ENCODE measurements at regions not wholly inside any gene's neighbourhood (a gene's known extent, or its start where the extent isn't known, plus 50 kb on each side); places are given as distances from the start of the nearest gene placed in this dataset.

- Histone ChIP-seq H3K27ac (no peak overlapping the region), H3K27me3 (no peaks in the 10 kb centered on the region), H3K36me3 (replicated peaks; ENCODE audit: insufficient read depth, low read depth) (no peaks in the 10 kb centered on the region)
Measured at GRCh38 chr13:81207231-81207630, 866.3 kb upstream of the SPRY2 start.

DNA sequence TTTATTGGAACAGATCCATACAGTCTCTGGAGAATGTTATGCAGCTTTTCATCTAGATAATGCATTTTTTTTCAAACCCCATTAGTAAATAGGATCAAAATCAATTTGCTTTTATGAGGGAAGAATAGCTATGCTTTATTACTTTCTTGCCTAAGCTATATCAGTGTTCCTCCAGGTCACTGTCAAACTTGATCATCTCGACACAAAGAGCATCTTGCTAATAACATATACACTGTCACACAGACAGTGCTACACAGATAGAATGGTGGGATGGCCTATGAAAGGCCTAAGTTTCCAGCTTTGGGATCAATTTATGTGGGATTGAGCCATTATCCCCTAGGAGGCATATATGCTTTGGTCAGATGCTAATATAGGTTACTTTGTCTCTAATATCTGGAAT, 862.9 kb upstream of the SPRY2 start:
- H3K27ac ChIP-seq, result no peak overlapping the region
- no peak overlapping the region for H3K4me2 ChIP-seq
- H3K9me3 ChIP-seq (ENCODE audit: low read depth), result no peaks in the 10 kb centered on the region
- WGBS (ENCODE audit: low lambda C conversion rate, missing lambda C conversion rate), result 70% methylated on average over 1 of the region's 1 CpG
- H3K4me1 ChIP-seq (ENCODE audit: insufficient read depth), result no peaks in the 10 kb centered on the region
- H3K9me2 ChIP-seq (replicated peaks; ENCODE audit: insufficient read depth), result no peaks in the 10 kb centered on the region
- no peak for TF ChIP-seq EZH2 (IDR thresholded peaks at IDR 0.05; ENCODE audit: borderline replicate concordance)
- TF ChIP-seq EZH2phosphoT487 (IDR thresholded peaks at IDR 0.05; ENCODE audit: low read depth, severe bottlenecking, unreplicated experiment), result no peak
- TF ChIP-seq CTCF (IDR thresholded peaks at IDR 0.05; ENCODE audit: poor library complexity), result no peak
- no peaks in the 10 kb centered on the region for H3K79me2 ChIP-seq
- no peak overlapping the region for H2AFZ ChIP-seq
- H3K36me3 ChIP-seq (replicated peaks; ENCODE audit: insufficient read depth, low read depth), result no peaks in the 10 kb centered on the region
- no peak overlapping the region for H3K4me3 ChIP-seq
- no peak for DNase-seq (ENCODE audit: low spot score)
- no peaks in the 10 kb centered on the region for H4K20me1 ChIP-seq (ENCODE audit: insufficient read depth, poor library complexity, severe bottlenecking)
- H3K27me3 ChIP-seq, result no peaks in the 10 kb centered on the region

More at GRCh38 chr13:81207231-81207630, 866.3 kb upstream of the SPRY2 start:
- TF ChIP-seq EZH2phosphoT487 (IDR thresholded peaks at IDR 0.05; ENCODE audit: low read depth, severe bottlenecking, unreplicated experiment) (no peak), EZH2 (IDR thresholded peaks at IDR 0.05; ENCODE audit: borderline replicate concordance) (no peak), CTCF (IDR thresholded peaks at IDR 0.05; ENCODE audit: poor library complexity) (no peak)
- H3K9me3 ChIP-seq (ENCODE audit: low read depth), result no peaks in the 10 kb centered on the region
- H2AFZ ChIP-seq, result no peak overlapping the region
- no peak overlapping the region for H3K4me2 ChIP-seq
- no peaks in the 10 kb centered on the region for H3K4me1 ChIP-seq (ENCODE audit: insufficient read depth)
- H4K20me1 ChIP-seq (ENCODE audit: insufficient read depth, poor library complexity, severe bottlenecking), result no peaks in the 10 kb centered on the region
- no peaks in the 10 kb centered on the region for H3K79me2 ChIP-seq
- no peak for DNase-seq (ENCODE audit: low spot score)
- H3K9me2 ChIP-seq (replicated peaks; ENCODE audit: insufficient read depth), result no peaks in the 10 kb centered on the region
- no peak overlapping the region for H3K4me3 ChIP-seq

DNA sequence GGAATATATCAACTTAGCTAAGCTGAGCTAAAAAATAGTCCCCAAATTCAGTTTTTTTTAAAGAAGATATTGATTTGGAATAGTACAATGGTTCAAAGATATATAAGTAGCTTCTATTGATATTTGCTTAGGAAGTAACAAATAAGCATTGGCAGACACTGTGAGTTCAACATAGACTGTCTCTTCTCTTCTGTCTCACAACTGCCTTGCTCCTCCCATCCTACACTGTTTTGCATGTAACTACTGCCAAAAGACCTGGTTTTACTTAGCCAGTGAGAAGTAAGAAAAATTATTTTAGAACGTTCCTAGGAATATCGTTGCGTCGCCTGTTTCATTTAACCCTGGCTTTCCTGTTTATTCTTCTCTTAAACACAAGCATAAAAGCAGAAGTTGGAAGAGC, 859.0 kb upstream of the SPRY2 start:
- Histone ChIP-seq H3K9me3 (ENCODE audit: low read depth) (no peaks in the 10 kb centered on the region), H3K79me2 (no peaks in the 10 kb centered on the region), H2AFZ (no peak overlapping the region), H3K27ac (no peak overlapping the region), H3K36me3 (replicated peaks; ENCODE audit: insufficient read depth, low read depth) (no peaks in the 10 kb centered on the region), H3K4me2 (no peak overlapping the region), H4K20me1 (ENCODE audit: insufficient read depth, poor library complexity, severe bottlenecking) (no peaks in the 10 kb centered on the region), H3K4me3 (no peak overlapping the region), H3K27me3 (no peaks in the 10 kb centered on the region), H3K9me2 (replicated peaks; ENCODE audit: insufficient read depth) (no peaks in the 10 kb centered on the region), H3K4me1 (ENCODE audit: insufficient read depth) (no peaks in the 10 kb centered on the region)
- DNase-seq (ENCODE audit: low spot score), result no peak
- WGBS (ENCODE audit: low lambda C conversion rate, missing lambda C conversion rate), result 71% methylated on average over 4 of the region's 4 CpGs
- no peak for TF ChIP-seq EZH2 (IDR thresholded peaks at IDR 0.05; ENCODE audit: borderline replicate concordance)
- TF ChIP-seq CTCF (IDR thresholded peaks at IDR 0.05; ENCODE audit: poor library complexity), result no peak
- no peak for TF ChIP-seq EZH2phosphoT487 (IDR thresholded peaks at IDR 0.05; ENCODE audit: low read depth, severe bottlenecking, unreplicated experiment)

GRCh38 chr13:81197966-81198365, 857.0 kb upstream of the SPRY2 start:
- no peak for TF ChIP-seq CTCF (IDR thresholded peaks at IDR 0.05; ENCODE audit: poor library complexity)
- no peak for TF ChIP-seq EZH2phosphoT487 (IDR thresholded peaks at IDR 0.05; ENCODE audit: low read depth, severe bottlenecking, unreplicated experiment)
- no peak for TF ChIP-seq EZH2 (IDR thresholded peaks at IDR 0.05; ENCODE audit: borderline replicate concordance)
- DNase-seq (ENCODE audit: low spot score), result no peak
- Histone ChIP-seq H3K27ac (no peak overlapping the region), H3K9me3 (ENCODE audit: low read depth) (no peaks in the 10 kb centered on the region), H3K9me2 (replicated peaks; ENCODE audit: insufficient read depth) (no peaks in the 10 kb centered on the region), H2AFZ (no peak overlapping the region), H4K20me1 (ENCODE audit: insufficient read depth, poor library complexity, severe bottlenecking) (no peaks in the 10 kb centered on the region), H3K4me2 (no peak overlapping the region), H3K4me1 (ENCODE audit: insufficient read depth) (no peaks in the 10 kb centered on the region), H3K4me3 (no peak overlapping the region), H3K36me3 (replicated peaks; ENCODE audit: insufficient read depth, low read depth) (no peaks in the 10 kb centered on the region), H3K79me2 (no peaks in the 10 kb centered on the region), H3K27me3 (no peaks in the 10 kb centered on the region)
- WGBS (ENCODE audit: low lambda C conversion rate, missing lambda C conversion rate), result 52% methylated on average over 3 of the region's 3 CpGs

Measured in hepatocyte (in vitro differentiated cells).